ENCODE measurements at regions not wholly inside any gene's neighbourhood (a gene's known extent, or its start where the extent isn't known, plus 50 kb on each side); places are given as distances from the start of the nearest gene placed in this dataset.

DNA sequence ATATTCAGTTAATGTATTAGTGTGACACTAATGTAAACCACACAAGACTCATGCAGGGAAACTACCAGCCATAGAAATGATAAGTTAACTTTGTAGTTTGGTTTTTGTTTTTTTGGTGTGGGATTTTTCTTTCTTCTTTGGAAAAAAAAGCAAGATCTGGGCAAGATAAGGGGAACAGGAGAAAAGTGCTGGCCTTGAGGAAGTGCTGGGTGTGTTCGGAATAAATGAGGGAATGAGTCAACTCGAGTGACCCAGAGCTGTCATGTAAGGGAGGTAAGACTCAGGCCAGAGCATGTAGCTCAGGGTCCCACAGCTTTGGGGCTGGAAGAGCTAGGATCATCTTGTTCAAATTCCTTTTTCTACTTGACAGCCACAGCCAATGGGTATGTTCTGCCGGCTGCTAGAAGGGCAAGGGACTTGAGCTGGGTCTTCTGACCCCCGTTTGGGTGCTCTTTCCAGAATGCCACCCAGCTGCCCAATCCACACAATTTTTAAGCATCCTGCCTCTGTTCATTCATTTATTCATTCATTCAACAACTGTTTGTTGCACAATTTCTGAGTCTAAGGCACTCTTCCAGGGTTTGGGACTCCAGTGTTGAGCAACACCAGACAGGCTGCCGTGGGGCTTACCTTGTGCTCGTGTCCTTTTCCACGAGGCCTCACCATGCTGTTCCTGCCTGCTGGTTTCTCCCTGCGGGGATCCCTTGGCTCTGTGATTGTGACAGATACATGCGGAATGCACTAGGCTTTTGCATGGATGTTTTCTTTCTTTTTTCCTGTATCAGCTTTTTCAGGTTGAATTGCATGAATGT, 54.5 kb downstream of the CLDN34 start:
- ChIA-PET POLR2A (no interaction called here), CTCF (interaction anchor here (0.6 kb wide), 1 partner anchor 234 kb away, joined by 3 read pairs; no protein-coding TSS in a partner anchor)
- WGBS (ENCODE audit: insufficient coverage) = 90% methylated on average over 7 of the region's 9 CpGs
- H3K9me3 ChIP-seq (ENCODE audit: control extremely low read depth in 1 of 5, control insufficient read depth in 4 of 5, insufficient read depth in 2 of 5, low read depth in 1 of 5, low read length in 4 of 5) = no peaks in the 10 kb centered on the region
- peaks cover 0 to 11% (median 3%) of the 10 kb centered on the region in 4 experiments for H3K4me1 ChIP-seq (ENCODE audit: control extremely low read depth in 1 of 4, control insufficient read depth in 4 of 4, insufficient read depth in 4 of 4, low read length in 3 of 4)
- no peak overlapping the region for H3K4me3 ChIP-seq (ENCODE audit: control insufficient read depth in 1 of 7, extremely low read depth in 1 of 7, insufficient read depth in 4 of 7, low read depth in 2 of 7, low read length in 6 of 7)
- no peaks in the 10 kb centered on the region for H3K27me3 ChIP-seq (replicated peaks in 2 of 5; ENCODE audit: control insufficient read depth in 4 of 5, insufficient read depth in 5 of 5, low read length in 4 of 5)
- no peak overlapping the region for H3K27ac ChIP-seq (ENCODE audit: insufficient read depth in 1 of 2, low read depth in 1 of 2, low read length in 2 of 2, poor library complexity in 1 of 2, severe bottlenecking in 2 of 2)
- no peak for DNase-seq
- no peaks in the 10 kb centered on the region for H3K36me3 ChIP-seq (ENCODE audit: control insufficient read depth in 4 of 4, insufficient read depth in 4 of 4, low read length in 3 of 4)

DNA sequence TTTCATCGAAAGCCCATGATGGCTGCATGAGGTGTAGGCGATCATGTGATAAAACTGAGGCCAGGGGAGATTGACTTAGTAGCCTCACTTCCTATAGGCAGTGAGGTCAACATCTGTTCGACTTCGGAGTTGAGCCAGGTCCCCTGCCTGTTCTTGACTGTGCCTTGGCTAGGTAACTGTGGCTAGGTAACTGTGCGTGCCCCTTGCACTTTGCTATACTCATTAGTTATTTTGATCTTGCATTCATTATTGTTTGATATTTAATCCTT, 55.0 kb downstream of the CLDN34 start:
- Histone ChIP-seq H3K27me3 (replicated peaks in 2 of 5; ENCODE audit: control insufficient read depth in 4 of 5, insufficient read depth in 5 of 5, low read length in 4 of 5) (no peaks in the 10 kb centered on the region), H3K4me1 (ENCODE audit: control extremely low read depth in 1 of 4, control insufficient read depth in 4 of 4, insufficient read depth in 4 of 4, low read length in 3 of 4) (peaks cover 0 to 6% (median 2%) of the 10 kb centered on the region in 4 experiments), H3K9me3 (ENCODE audit: control extremely low read depth in 1 of 5, control insufficient read depth in 4 of 5, insufficient read depth in 2 of 5, low read depth in 1 of 5, low read length in 4 of 5) (no peaks in the 10 kb centered on the region), H3K36me3 (ENCODE audit: control insufficient read depth in 4 of 4, insufficient read depth in 4 of 4, low read length in 3 of 4) (no peaks in the 10 kb centered on the region), H3K27ac (ENCODE audit: insufficient read depth in 1 of 2, low read depth in 1 of 2, low read length in 2 of 2, poor library complexity in 1 of 2, severe bottlenecking in 2 of 2) (no peak overlapping the region), H3K4me3 (ENCODE audit: control insufficient read depth in 1 of 7, extremely low read depth in 1 of 7, insufficient read depth in 4 of 7, low read depth in 2 of 7, low read length in 6 of 7) (no peak overlapping the region)
- POLR2A ChIA-PET = no interaction called here
- no peak for DNase-seq
- CTCF ChIA-PET = interaction anchor here (0.6 kb wide), 1 partner anchor 234 kb away, joined by 3 read pairs; no protein-coding TSS in a partner anchor
- 100% methylated on average over 3 of the region's 5 CpGs for WGBS (ENCODE audit: insufficient coverage)

DNA sequence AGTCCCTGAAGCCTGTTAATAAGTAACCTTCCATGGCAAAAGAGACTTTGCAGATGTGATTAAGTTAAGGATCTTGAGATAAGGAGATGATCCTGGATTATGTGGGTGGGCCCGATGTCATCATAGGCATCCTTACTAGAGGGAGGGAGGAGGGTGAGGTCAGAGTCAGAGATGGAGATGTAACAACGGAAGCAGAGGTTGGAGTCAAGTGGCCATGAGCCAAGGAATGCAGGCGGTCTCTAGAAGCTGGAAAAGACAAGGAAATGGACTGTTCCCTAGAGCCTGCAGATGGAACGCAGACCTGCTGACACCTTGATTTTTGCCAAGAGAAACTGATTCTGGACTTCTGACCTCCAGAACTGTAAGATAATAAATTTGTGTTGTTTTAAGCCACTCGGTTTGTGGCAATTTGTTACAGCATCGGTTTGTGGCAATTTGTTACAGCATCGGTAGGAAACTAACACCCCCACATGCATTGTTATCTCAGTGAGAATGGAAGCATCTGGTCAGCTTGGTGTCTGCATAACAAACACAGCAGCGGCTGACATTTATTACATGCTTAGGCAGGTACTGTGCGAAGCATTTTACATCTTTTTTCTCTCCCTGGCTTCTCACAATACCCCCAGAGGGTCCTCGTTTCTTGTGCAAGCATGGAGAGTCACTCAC, 55.6 kb downstream of the CLDN34 start:
- DNase-seq = no peak
- POLR2A ChIA-PET = no interaction called here

DNA sequence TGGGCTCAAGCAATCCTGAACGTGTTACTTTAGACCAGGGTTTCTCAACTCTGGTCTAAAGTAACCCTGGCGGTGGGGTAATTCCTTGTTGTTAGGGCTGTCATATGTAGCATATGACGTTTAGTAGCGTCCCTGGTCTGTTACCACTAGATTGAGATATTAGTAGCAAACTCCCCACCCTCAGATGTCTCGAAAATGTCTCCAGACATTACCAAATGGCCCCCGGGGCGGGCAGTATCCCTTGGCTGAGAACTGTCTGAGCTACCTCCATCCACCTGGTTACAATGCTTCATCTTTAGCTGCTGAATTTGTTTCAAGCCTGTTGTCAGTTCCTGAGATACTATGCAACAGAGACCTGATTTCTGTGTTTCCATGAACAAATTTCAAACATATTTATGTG, 56.7 kb downstream of the CLDN34 start:
- no peaks in the 10 kb centered on the region for H3K27me3 ChIP-seq (replicated peaks in 2 of 5; ENCODE audit: control insufficient read depth in 4 of 5, insufficient read depth in 5 of 5, low read length in 4 of 5)
- no peaks in the 10 kb centered on the region for H3K4me1 ChIP-seq (ENCODE audit: control extremely low read depth in 1 of 4, control insufficient read depth in 4 of 4, insufficient read depth in 4 of 4, low read length in 3 of 4)
- CTCF ChIA-PET = interaction anchor here (1.3 kb wide), 1 partner anchor 26 kb away, joined by 3 read pairs; no protein-coding TSS in a partner anchor
- POLR2A ChIA-PET = no interaction called here
- no peak overlapping the region for H3K27ac ChIP-seq (ENCODE audit: insufficient read depth in 1 of 2, low read depth in 1 of 2, low read length in 2 of 2, poor library complexity in 1 of 2, severe bottlenecking in 2 of 2)
- no peaks in the 10 kb centered on the region for H3K36me3 ChIP-seq (ENCODE audit: control insufficient read depth in 4 of 4, insufficient read depth in 4 of 4, low read length in 3 of 4)
- no peak overlapping the region for H3K4me3 ChIP-seq (ENCODE audit: control insufficient read depth in 1 of 7, extremely low read depth in 1 of 7, insufficient read depth in 4 of 7, low read depth in 2 of 7, low read length in 6 of 7)
- WGBS (ENCODE audit: insufficient coverage) = 91% methylated on average over 5 of the region's 7 CpGs
- no peak for DNase-seq
- H3K9me3 ChIP-seq (ENCODE audit: control extremely low read depth in 1 of 5, control insufficient read depth in 4 of 5, insufficient read depth in 2 of 5, low read depth in 1 of 5, low read length in 4 of 5) = no peaks in the 10 kb centered on the region

More for the DNA sequence above, 55.6 kb downstream of the CLDN34 start:
- Histone ChIP-seq H3K4me1 (ENCODE audit: control extremely low read depth in 1 of 4, control insufficient read depth in 4 of 4, insufficient read depth in 4 of 4, low read length in 3 of 4) (peaks cover 0 to 4% (median under 1%) of the 10 kb centered on the region in 4 experiments), H3K4me3 (ENCODE audit: control insufficient read depth in 1 of 7, extremely low read depth in 1 of 7, insufficient read depth in 4 of 7, low read depth in 2 of 7, low read length in 6 of 7) (no peak overlapping the region), H3K36me3 (ENCODE audit: control insufficient read depth in 4 of 4, insufficient read depth in 4 of 4, low read length in 3 of 4) (no peaks in the 10 kb centered on the region), H3K27ac (ENCODE audit: insufficient read depth in 1 of 2, low read depth in 1 of 2, low read length in 2 of 2, poor library complexity in 1 of 2, severe bottlenecking in 2 of 2) (no peak overlapping the region), H3K9me3 (ENCODE audit: control extremely low read depth in 1 of 5, control insufficient read depth in 4 of 5, insufficient read depth in 2 of 5, low read depth in 1 of 5, low read length in 4 of 5) (no peaks in the 10 kb centered on the region), H3K27me3 (replicated peaks in 2 of 5; ENCODE audit: control insufficient read depth in 4 of 5, insufficient read depth in 5 of 5, low read length in 4 of 5) (no peaks in the 10 kb centered on the region)
- WGBS (ENCODE audit: insufficient coverage) = 91% methylated on average over 9 of the region's 10 CpGs
- CTCF ChIA-PET = no interaction called here

DNA sequence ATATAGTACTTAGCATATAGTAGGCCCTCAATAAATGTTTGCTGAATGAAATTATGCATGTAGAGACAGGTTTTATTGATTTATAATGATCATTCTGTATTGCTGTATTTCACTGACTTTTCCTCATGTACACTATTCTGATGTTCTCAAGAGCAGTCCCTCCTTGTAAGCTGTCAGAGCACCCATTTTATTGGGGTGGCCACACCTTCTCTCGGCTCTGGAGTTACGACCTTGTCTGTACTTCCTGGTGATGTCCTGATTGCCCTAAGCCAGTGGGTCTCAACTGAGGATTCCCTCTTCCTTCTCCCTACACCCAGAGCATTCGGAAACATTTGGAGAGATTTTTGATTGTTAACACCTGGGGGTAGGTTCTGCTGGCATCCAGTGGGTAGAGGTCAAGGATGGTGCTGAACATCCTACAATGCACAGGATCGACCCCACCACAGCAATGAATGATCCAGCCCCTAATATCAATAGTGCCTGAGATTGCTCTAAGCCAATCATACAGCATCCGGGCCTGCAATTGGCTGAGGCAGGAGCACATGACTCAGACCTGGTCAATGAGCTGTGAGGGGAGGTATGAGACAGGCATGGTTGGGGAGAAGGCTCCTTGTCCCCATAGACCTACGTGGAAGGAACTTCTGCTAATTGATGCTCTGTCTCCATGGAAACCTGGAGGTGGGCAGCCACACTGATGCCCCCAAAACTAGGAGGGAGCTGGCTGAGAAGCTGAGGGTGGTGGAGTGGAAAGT, 58.8 kb downstream of the CLDN34 start:
- CTCF ChIA-PET = no interaction called here

DNA sequence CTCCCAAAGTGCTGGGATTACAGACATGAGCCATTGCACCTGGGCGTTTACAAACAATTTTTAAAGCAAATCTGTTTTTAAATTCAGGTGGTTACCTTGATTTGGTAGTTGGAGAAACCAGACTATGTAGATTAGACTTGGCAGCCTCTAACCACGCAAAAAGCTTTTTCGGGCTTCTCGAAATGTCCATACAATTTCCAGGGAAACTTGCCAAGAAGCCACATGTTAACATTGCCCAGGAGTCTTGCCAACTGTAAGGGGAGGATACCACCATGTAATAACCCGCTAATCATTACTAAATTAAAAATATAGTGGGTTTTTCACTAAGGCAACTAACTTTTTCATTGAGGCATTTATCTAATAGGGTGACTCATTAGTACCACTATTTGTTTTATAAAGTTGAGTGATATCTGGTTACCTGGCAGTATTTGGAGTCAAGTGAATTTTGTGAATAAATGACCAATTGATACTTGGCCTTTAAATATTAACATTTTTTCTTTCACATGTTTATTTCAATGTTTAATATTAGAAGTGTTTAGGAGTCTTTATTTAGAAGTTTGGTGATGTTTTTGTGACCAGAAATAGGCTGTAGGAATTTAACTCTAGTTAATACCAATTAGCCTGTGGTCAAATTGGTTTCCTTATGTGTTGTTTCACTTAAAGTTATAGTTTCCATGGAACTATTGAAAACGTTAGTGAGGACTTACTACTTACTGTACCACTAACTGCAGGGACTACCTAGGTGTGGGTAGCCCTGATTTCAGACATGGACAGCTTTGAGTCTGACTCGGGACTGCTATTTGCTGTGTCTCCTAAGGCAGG, 61.3 kb downstream of the CLDN34 start:
- POLR2A ChIA-PET = no interaction called here
- Histone ChIP-seq H3K27me3 (replicated peaks in 2 of 5; ENCODE audit: control insufficient read depth in 4 of 5, insufficient read depth in 5 of 5, low read length in 4 of 5) (no peaks in the 10 kb centered on the region), H3K36me3 (ENCODE audit: control insufficient read depth in 4 of 4, insufficient read depth in 4 of 4, low read length in 3 of 4) (no peaks in the 10 kb centered on the region), H3K4me1 (ENCODE audit: control extremely low read depth in 1 of 4, control insufficient read depth in 4 of 4, insufficient read depth in 4 of 4, low read length in 3 of 4) (peaks cover 0 to 9% (median 6%) of the 10 kb centered on the region in 4 experiments), H3K9me3 (ENCODE audit: control extremely low read depth in 1 of 5, control insufficient read depth in 4 of 5, insufficient read depth in 2 of 5, low read depth in 1 of 5, low read length in 4 of 5) (no peaks in the 10 kb centered on the region), H3K27ac (ENCODE audit: insufficient read depth in 1 of 2, low read depth in 1 of 2, low read length in 2 of 2, poor library complexity in 1 of 2, severe bottlenecking in 2 of 2) (no peak overlapping the region), H3K4me3 (ENCODE audit: control insufficient read depth in 1 of 7, extremely low read depth in 1 of 7, insufficient read depth in 4 of 7, low read depth in 2 of 7, low read length in 6 of 7) (no peak overlapping the region)
- CTCF ChIA-PET = no interaction called here
- no peak for DNase-seq
- WGBS (ENCODE audit: insufficient coverage) = 89% methylated on average over 3 of the region's 7 CpGs

More for the DNA sequence above, 58.8 kb downstream of the CLDN34 start:
- 91% methylated on average over 4 of the region's 6 CpGs for WGBS (ENCODE audit: insufficient coverage)
- no peaks in the 10 kb centered on the region for H3K9me3 ChIP-seq (ENCODE audit: control extremely low read depth in 1 of 5, control insufficient read depth in 4 of 5, insufficient read depth in 2 of 5, low read depth in 1 of 5, low read length in 4 of 5)
- H3K27me3 ChIP-seq (replicated peaks in 2 of 5; ENCODE audit: control insufficient read depth in 4 of 5, insufficient read depth in 5 of 5, low read length in 4 of 5) = no peaks in the 10 kb centered on the region
- no peaks in the 10 kb centered on the region for H3K36me3 ChIP-seq (ENCODE audit: control insufficient read depth in 4 of 4, insufficient read depth in 4 of 4, low read length in 3 of 4)
- POLR2A ChIA-PET = no interaction called here
- DNase-seq = no peak
- H3K4me3 ChIP-seq (ENCODE audit: control insufficient read depth in 1 of 7, extremely low read depth in 1 of 7, insufficient read depth in 4 of 7, low read depth in 2 of 7, low read length in 6 of 7) = no peak overlapping the region
- no peak overlapping the region for H3K27ac ChIP-seq (ENCODE audit: insufficient read depth in 1 of 2, low read depth in 1 of 2, low read length in 2 of 2, poor library complexity in 1 of 2, severe bottlenecking in 2 of 2)
- H3K4me1 ChIP-seq (ENCODE audit: control extremely low read depth in 1 of 4, control insufficient read depth in 4 of 4, insufficient read depth in 4 of 4, low read length in 3 of 4) = no peaks in the 10 kb centered on the region
